A673 (cell line): ENCODE measurements at regions not wholly inside any gene's neighbourhood (a gene's known extent, or its start where the extent isn't known, plus 50 kb on each side); places are given as distances from the start of the nearest gene placed in this dataset.

Experiments
- BruUV-seq: library from RNA; stranded (reverse); fragments of 400-500 nt; replicated peaks from 2 replicates; lab custom pipeline; 2021; lab: Mats Ljungman, UMichigan
- CTCF ChIA-PET: fragments of 300-600 bp; sonication (Branson Sonifier 250); formaldehyde crosslinking; loops from one replicate; lab custom pipeline; 2022; ENCODE audit warnings: antibody characterized with exemption; lab: Charles Lee
- POLR2A ChIA-PET: fragments of 300-600 bp; sonication (Branson Sonifier 250); formaldehyde crosslinking; loops from one replicate; lab custom pipeline; 2022; ENCODE audit warnings: antibody characterized with exemption; ENCODE audit not compliant: low non-redundant PET; lab: Charles Lee
- DNase-seq: peaks from one replicate; pipeline ENCODE4 v3.0.0-alpha.2; 2015; ENCODE audit warnings: low spot score
- H3K27ac ChIP-seq: fragments of 200-600 bp; sonication (generic); 2 replicates; pipeline ENCODE4 v1.5.1; 2016; ENCODE audit warnings: mixed run types, low read depth, mild to moderate bottlenecking, mixed read lengths, antibody characterized with exemption, low read length; ENCODE audit not compliant: poor library complexity, severe bottlenecking
- H3K27me3 ChIP-seq: fragments of 200-600 bp; sonication (generic); replicated peaks from 2 replicates; pipeline ENCODE4 v1.6.1; 2017; ENCODE audit warnings: mixed run types, low read depth, mild to moderate bottlenecking, mixed read lengths, antibody characterized with exemption, low read length; ENCODE audit not compliant: insufficient read depth, poor library complexity
- H3K36me3 ChIP-seq: fragments of 200-600 bp; sonication (generic); 2 replicates; pipeline ENCODE4 v1.6.1; 2016; ENCODE audit warnings: mixed run types, mild to moderate bottlenecking, mixed read lengths, antibody characterized with exemption, low read length; ENCODE audit not compliant: insufficient read depth, poor library complexity, severe bottlenecking
- H3K4me1 ChIP-seq: fragments of 200-600 bp; sonication (generic); 2 replicates; pipeline ENCODE4 v1.6.1; 2017; ENCODE audit warnings: mixed run types, mild to moderate bottlenecking, mixed read lengths, antibody characterized with exemption, low read length; ENCODE audit not compliant: insufficient read depth, poor library complexity, severe bottlenecking
- H3K4me3 ChIP-seq: fragments of 200-600 bp; sonication (generic); 2 replicates; pipeline ENCODE4 v1.5.1; 2016; ENCODE audit warnings: low read depth, mixed run types, mild to moderate bottlenecking, mixed read lengths, low read length; ENCODE audit not compliant: poor library complexity, severe bottlenecking
- H3K9me3 ChIP-seq: fragments of 200-600 bp; sonication (generic); 2 replicates; pipeline ENCODE4 v1.6.1; 2016; ENCODE audit warnings: mixed run types, low read depth, mild to moderate bottlenecking, mixed read lengths, antibody characterized with exemption, low read length; ENCODE audit not compliant: poor library complexity, severe bottlenecking
- EZH2 ChIP-seq: fragments of 200-600 bp; sonication (generic); IDR thresholded peaks from 2 replicates; pipeline ENCODE4 v1.6.1; 2017; ENCODE audit warnings: borderline replicate concordance, low read depth, mild to moderate bottlenecking, mixed read lengths, antibody characterized with exemption, low read length; ENCODE audit not compliant: poor library complexity, severe bottlenecking
- intact Hi-C: fragments of 100-400 bp; cut with micrococcal nuclease; formaldehyde crosslinking; loops from one replicate; pipeline ENCODE4 v1.10.0; 2022; ENCODE audit not compliant: unreplicated experiment
- TF ChIP-seq, protein P1 (sequence below): fragments of 300-800, 200-600 bp; sonication (generic); conservative IDR thresholded peaks from 2 replicates; pipeline ENCODE4 v1.5.1; 2017; ENCODE audit warnings: low read depth, mild to moderate bottlenecking, antibody characterized with exemption, low read length, moderate library complexity, mixed read lengths

DNA sequence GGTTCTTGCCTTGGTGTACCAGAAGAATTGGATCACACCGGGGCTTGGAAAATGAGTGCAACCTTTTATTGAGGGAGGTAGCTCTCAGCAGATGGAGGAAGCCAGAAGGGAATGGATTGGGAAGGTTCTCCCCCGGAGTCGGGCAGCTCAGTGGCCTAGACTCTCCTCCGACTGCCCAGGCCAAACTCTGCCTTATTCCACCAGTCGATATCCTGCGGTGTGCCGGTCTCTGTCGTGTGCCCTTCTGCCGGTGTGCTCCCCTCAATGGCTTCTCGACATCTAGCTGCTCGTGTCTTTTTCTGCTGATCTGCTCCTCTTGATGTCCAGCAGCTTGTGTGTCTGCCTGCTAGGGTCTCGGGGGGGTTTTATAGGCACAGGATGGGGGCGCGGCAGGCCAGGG lies 87.4 kb upstream of the CCL21 start:
- DNase-seq: no peak
- TF ChIP-seq, protein P1, sequence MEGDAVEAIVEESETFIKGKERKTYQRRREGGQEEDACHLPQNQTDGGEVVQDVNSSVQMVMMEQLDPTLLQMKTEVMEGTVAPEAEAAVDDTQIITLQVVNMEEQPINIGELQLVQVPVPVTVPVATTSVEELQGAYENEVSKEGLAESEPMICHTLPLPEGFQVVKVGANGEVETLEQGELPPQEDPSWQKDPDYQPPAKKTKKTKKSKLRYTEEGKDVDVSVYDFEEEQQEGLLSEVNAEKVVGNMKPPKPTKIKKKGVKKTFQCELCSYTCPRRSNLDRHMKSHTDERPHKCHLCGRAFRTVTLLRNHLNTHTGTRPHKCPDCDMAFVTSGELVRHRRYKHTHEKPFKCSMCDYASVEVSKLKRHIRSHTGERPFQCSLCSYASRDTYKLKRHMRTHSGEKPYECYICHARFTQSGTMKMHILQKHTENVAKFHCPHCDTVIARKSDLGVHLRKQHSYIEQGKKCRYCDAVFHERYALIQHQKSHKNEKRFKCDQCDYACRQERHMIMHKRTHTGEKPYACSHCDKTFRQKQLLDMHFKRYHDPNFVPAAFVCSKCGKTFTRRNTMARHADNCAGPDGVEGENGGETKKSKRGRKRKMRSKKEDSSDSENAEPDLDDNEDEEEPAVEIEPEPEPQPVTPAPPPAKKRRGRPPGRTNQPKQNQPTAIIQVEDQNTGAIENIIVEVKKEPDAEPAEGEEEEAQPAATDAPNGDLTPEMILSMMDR: no peak
- no peak for TF ChIP-seq EZH2

GRCh38 chr9:34796924-34797323 lies 87.0 kb upstream of the CCL21 start:
- no peaks in the 10 kb centered on the region for H3K4me1 ChIP-seq
- intact Hi-C loops: no loop called here
- no peaks in the 10 kb centered on the region for H3K9me3 ChIP-seq
- no peak overlapping the region for H3K4me3 ChIP-seq
- TF ChIP-seq EZH2: no peak
- TF ChIP-seq, protein P1: no peak
- ChIA-PET CTCF (interaction anchor here (0.6 kb wide), 1 partner anchor 36 kb away, joined by 6 read pairs; no protein-coding TSS in a partner anchor), POLR2A (no interaction called here)
- no peaks in the 10 kb centered on the region for H3K36me3 ChIP-seq
- DNase-seq: no peak
- H3K27me3 ChIP-seq: peaks cover 46% of the 10 kb centered on the region
- H3K27ac ChIP-seq: no peak overlapping the region
- BruUV-seq: no TSS peak

More for the DNA sequence above, 87.4 kb upstream of the CCL21 start:
- no peak overlapping the region for H3K27ac ChIP-seq
- H3K4me3 ChIP-seq: no peak overlapping the region
- H3K4me1 ChIP-seq: no peaks in the 10 kb centered on the region
- intact Hi-C loops: no loop called here
- no TSS peak for BruUV-seq
- no peaks in the 10 kb centered on the region for H3K9me3 ChIP-seq
- no peaks in the 10 kb centered on the region for H3K36me3 ChIP-seq
- peaks cover 43% of the 10 kb centered on the region for H3K27me3 ChIP-seq
- ChIA-PET POLR2A (no interaction called here), CTCF (interaction anchor here (0.6 kb wide), 1 partner anchor 36 kb away, joined by 6 read pairs; no protein-coding TSS in a partner anchor)

GRCh38 chr9:34793428-34793827 lies 83.5 kb upstream of the CCL21 start:
- no peaks in the 10 kb centered on the region for H3K9me3 ChIP-seq
- H3K4me3 ChIP-seq: no peak overlapping the region
- BruUV-seq: no TSS peak
- intact Hi-C loops: no loop called here
- no peak for TF ChIP-seq EZH2
- TF ChIP-seq, protein P1: no peak
- CTCF ChIA-PET: interaction anchor here (0.5 kb wide), 1 partner anchor 10 kb away, joined by 4 read pairs; no protein-coding TSS in a partner anchor
- peaks cover 42% of the 10 kb centered on the region for H3K27me3 ChIP-seq
- POLR2A ChIA-PET: no interaction called here
- no peak for DNase-seq
- H3K36me3 ChIP-seq: no peaks in the 10 kb centered on the region
- no peaks in the 10 kb centered on the region for H3K4me1 ChIP-seq
- H3K27ac ChIP-seq: no peak overlapping the region
